Natural killer cell (primary cell): ENCODE measurements at regions not wholly inside any gene's neighbourhood (a gene's known extent, or its start where the extent isn't known, plus 50 kb on each side); places are given as distances from the start of the nearest gene placed in this dataset.

Experiments
- ATAC-seq, 3 donors: fragments of 150-1000 bp in 2 of 3; fragments of 200-7000 bp in 1 of 3; cut with Tn5 transposase; 1 replicate in 1 of 3; 2 replicates in 2 of 3; pipeline ENCODE4 v1.10.0; 2021; ENCODE audit warnings: mild to moderate bottlenecking in 2 of 3, moderate library complexity in 2 of 3
- DNase-seq, 2 donors: peaks; one replicate each; pipeline versions ENCODE4 v3.0.0 to v3.0.0-alpha.2; 2013 to 2021; ENCODE audit warnings: mixed read lengths in 1 of 2
- H3K27ac ChIP-seq: one replicate; pipeline ENCODE4 v1.5.1; 2013; ENCODE audit warnings: mild to moderate bottlenecking, low read length
- H3K27me3 ChIP-seq: one replicate; pipeline ENCODE4 v1.6.1; 2013; ENCODE audit warnings: low read length; ENCODE audit not compliant: control insufficient read depth, insufficient read depth
- H3K36me3 ChIP-seq: one replicate; pipeline ENCODE4 v1.6.1; 2013; ENCODE audit warnings: low read length; ENCODE audit not compliant: control insufficient read depth, insufficient read depth
- H3K4me1 ChIP-seq: one replicate; pipeline ENCODE4 v1.6.1; 2013; ENCODE audit warnings: low read length; ENCODE audit not compliant: control insufficient read depth, insufficient read depth
- H3K4me3 ChIP-seq: one replicate; pipeline ENCODE4 v1.5.1; 2013; ENCODE audit warnings: low read length
- H3K9me3 ChIP-seq: one replicate; pipeline ENCODE4 v1.6.1; 2013; ENCODE audit warnings: low read length; ENCODE audit not compliant: control insufficient read depth, insufficient read depth
- H3K27ac Mint-ChIP-seq, 2 donors: one replicate each; pipeline ENCODE4 v1.8.0; 2022; ENCODE audit warnings: mild to moderate bottlenecking in 2 of 2, mixed read lengths in 2 of 2, moderate library complexity in 1 of 2
- H3K27me3 Mint-ChIP-seq, 2 donors: one replicate each; pipeline ENCODE4 v1.8.0; 2022; ENCODE audit warnings: low read depth in 2 of 2, mixed read lengths in 2 of 2
- H3K36me3 Mint-ChIP-seq: one replicate; pipeline ENCODE4 v1.8.0; 2022; ENCODE audit warnings: mixed read lengths
- H3K4me1 Mint-ChIP-seq, 2 donors: one replicate each; pipeline ENCODE4 v1.8.0; 2022; ENCODE audit warnings: mixed read lengths in 2 of 2
- H3K4me3 Mint-ChIP-seq: one replicate; pipeline ENCODE4 v1.8.0; 2022; ENCODE audit warnings: mild to moderate bottlenecking, moderate library complexity, mixed read lengths
- H3K9me3 Mint-ChIP-seq, 2 donors: one replicate each; pipeline ENCODE4 v1.8.0; 2022; ENCODE audit warnings: mixed read lengths in 2 of 2
- WGBS: methylation state at CpG from one replicate; pipeline ENCODE4 v1.1.7; 2013; ENCODE audit warnings: missing lambda C conversion rate; ENCODE audit not compliant: insufficient coverage; 5-methylcytosine and 5-hydroxymethylcytosine counted together
- intact Hi-C: fragments of 100-400 bp; cut with micrococcal nuclease; formaldehyde crosslinking; loops from one replicate; pipeline ENCODE4 v1.14.2; 2022
- TF ChIP-seq, protein P1 (sequence below): fragments of 200-600 bp; IDR thresholded peaks from one replicate; pipeline ENCODE4 v1.8.0; 2022; ENCODE audit warnings: antibody characterized with exemption

DNA sequence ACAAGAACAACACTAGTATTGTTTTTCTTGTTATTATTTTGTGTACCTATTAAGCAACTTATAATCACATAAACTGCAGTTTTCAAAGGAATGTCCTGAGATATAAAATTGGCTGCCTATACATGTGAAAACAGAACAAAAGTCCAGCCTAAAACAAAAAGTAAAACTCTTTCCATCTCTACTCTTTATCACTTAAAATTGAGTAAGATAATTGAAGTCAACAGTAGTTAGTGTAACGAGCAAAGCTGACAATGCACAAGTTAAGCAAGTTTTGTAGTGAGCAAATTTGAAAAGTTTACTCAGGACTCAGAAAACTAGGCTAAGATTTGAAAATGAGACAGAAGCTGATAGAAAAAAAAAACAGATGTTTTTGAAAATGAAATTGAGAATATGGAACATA is 941.4 kb upstream of the MAN1A1 start:
- H3K9me3 Mint-ChIP-seq, result peaks cover 9% of the 10 kb centered on the region in 2 donors
- H3K27me3 Mint-ChIP-seq, result no peaks in the 10 kb centered on the region
- H3K36me3 Mint-ChIP-seq, result peaks cover 8% of the 10 kb centered on the region
- no peak overlapping the region for H3K27ac Mint-ChIP-seq
- TF ChIP-seq, protein P1, sequence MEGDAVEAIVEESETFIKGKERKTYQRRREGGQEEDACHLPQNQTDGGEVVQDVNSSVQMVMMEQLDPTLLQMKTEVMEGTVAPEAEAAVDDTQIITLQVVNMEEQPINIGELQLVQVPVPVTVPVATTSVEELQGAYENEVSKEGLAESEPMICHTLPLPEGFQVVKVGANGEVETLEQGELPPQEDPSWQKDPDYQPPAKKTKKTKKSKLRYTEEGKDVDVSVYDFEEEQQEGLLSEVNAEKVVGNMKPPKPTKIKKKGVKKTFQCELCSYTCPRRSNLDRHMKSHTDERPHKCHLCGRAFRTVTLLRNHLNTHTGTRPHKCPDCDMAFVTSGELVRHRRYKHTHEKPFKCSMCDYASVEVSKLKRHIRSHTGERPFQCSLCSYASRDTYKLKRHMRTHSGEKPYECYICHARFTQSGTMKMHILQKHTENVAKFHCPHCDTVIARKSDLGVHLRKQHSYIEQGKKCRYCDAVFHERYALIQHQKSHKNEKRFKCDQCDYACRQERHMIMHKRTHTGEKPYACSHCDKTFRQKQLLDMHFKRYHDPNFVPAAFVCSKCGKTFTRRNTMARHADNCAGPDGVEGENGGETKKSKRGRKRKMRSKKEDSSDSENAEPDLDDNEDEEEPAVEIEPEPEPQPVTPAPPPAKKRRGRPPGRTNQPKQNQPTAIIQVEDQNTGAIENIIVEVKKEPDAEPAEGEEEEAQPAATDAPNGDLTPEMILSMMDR, result no peak
- H3K36me3 ChIP-seq, result no peaks in the 10 kb centered on the region
- intact Hi-C loops, result no loop called here
- no peak overlapping the region for H3K4me3 Mint-ChIP-seq
- H3K4me1 Mint-ChIP-seq, result no peaks in the 10 kb centered on the region
- H3K4me1 ChIP-seq, result no peaks in the 10 kb centered on the region
- no peak overlapping the region for H3K27ac ChIP-seq
- no peak for DNase-seq
- no peaks in the 10 kb centered on the region for H3K27me3 ChIP-seq
- WGBS, result 38% methylated on average over 1 of the region's 1 CpG
- H3K4me3 ChIP-seq, result no peak overlapping the region
- no peaks in the 10 kb centered on the region for H3K9me3 ChIP-seq
- ATAC-seq, result no peak

- no CpG with 5 or more reads among the region's 2 CpGs for WGBS
- H3K4me3 Mint-ChIP-seq, result no peak overlapping the region
- H3K27ac ChIP-seq, result no peak overlapping the region
- ATAC-seq (no peak), DNase-seq (no peak)
- H3K27me3 Mint-ChIP-seq, result no peaks in the 10 kb centered on the region
- TF ChIP-seq, protein P1, result no peak
- no peaks in the 10 kb centered on the region for H3K4me1 ChIP-seq
- no peaks in the 10 kb centered on the region for H3K4me1 Mint-ChIP-seq
- H3K9me3 ChIP-seq, result no peaks in the 10 kb centered on the region
- peaks cover 0 to 4% of the 10 kb centered on the region in 2 donors for H3K9me3 Mint-ChIP-seq
- intact Hi-C loops, result no loop called here
- no peaks in the 10 kb centered on the region for H3K36me3 ChIP-seq
- no peaks in the 10 kb centered on the region for H3K27me3 ChIP-seq
- no peaks in the 10 kb centered on the region for H3K36me3 Mint-ChIP-seq
- no peak overlapping the region for H3K4me3 ChIP-seq
- H3K27ac Mint-ChIP-seq, result no peak overlapping the region
Measured at GRCh38 chr6:120282005-120282404, 932.4 kb upstream of the MAN1A1 start.

DNA sequence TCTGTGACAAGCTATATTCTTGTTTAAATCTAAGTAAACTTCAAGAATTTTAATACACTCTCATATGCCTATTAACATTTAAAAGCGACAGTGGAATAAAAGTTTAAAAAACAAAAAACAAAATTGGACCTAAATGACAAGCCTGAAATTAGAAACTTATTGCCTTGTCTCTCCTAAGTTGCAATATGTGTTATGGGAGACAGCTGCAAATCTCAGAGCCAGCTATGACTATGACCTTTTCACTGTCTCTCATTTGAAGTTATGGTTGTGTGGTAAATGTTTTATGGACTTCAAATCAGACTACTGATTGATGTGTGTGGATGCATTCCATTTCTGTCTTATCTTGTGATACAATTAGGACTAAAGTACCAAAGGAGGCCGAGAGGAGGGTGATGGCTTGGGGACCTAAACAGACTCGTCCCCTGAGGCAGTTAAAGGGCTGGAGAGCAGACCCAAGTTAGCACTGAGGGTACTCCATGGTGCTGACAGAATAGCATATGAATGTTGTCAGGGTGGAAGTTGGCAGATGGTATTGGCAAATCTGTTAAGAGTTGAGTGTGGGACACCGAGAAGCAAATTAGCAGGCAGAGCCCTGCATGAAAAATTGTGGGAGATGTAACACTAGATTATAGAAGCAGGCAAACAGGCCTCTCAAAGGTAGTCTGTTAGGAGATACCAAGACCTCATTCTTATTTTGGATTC is 930.1 kb upstream of the MAN1A1 start:
- Mint-ChIP-seq H3K9me3 (peaks cover 2% of the 10 kb centered on the region in 2 donors), H3K4me1 (no peaks in the 10 kb centered on the region), H3K27ac (no peak overlapping the region), H3K27me3 (no peaks in the 10 kb centered on the region), H3K4me3 (no peak overlapping the region), H3K36me3 (no peaks in the 10 kb centered on the region)
- 75% methylated on average over 3 of the region's 4 CpGs for WGBS
- Histone ChIP-seq H3K4me1 (no peaks in the 10 kb centered on the region), H3K4me3 (no peak overlapping the region), H3K27ac (no peak overlapping the region), H3K27me3 (no peaks in the 10 kb centered on the region), H3K36me3 (no peaks in the 10 kb centered on the region), H3K9me3 (no peaks in the 10 kb centered on the region)
- intact Hi-C loops, result no loop called here
- DNase-seq, result no peak
- TF ChIP-seq, protein P1, result no peak
- ATAC-seq, result no peak
